NCI-H1417 (cell line): ENCODE measurements at regions not wholly inside any gene's neighbourhood (a gene's known extent, or its start where the extent isn't known, plus 50 kb on each side); places are given as distances from the start of the nearest gene placed in this dataset.
"Not testable (repeated sequence)": the region's sequence is repeated elsewhere in the genome, so short reads cannot be mapped to it uniquely, and the experiment has no call there.

Experiments used
- DNase-seq, 3 experiments: peaks; one replicate each; lab custom pipeline; 2025; lab: John Stamatoyannopoulos, UW

- peak in 1 of 3 experiments; percentile 2 for DNase-seq
These were observed 60.1 kb upstream of the FAM171A1 start for GRCh38 chr10:15430969-15431771.

GRCh38 chr10:15428681-15429080, 57.6 kb upstream of the FAM171A1 start:
- no peak for DNase-seq

- peak in 2 of 3 experiments; percentile 21 to 46 for DNase-seq
These were observed 56.8 kb upstream of the FAM171A1 start for GRCh38 chr10:15427843-15428414.

GRCh38 chr10:15426558-15426957, 55.5 kb upstream of the FAM171A1 start:
- no peak for DNase-seq

GRCh38 chr10:15426115-15426514, 55.0 kb upstream of the FAM171A1 start:
- no peak for DNase-seq

- DNase-seq = not testable (repeated sequence)
These were observed 50.8 kb upstream of the FAM171A1 start for GRCh38 chr10:15421875-15422274.
